ENCODE measurements at regions not wholly inside any gene's neighbourhood (a gene's known extent, or its start where the extent isn't known, plus 50 kb on each side); places are given as distances from the start of the nearest gene placed in this dataset.

DNA sequence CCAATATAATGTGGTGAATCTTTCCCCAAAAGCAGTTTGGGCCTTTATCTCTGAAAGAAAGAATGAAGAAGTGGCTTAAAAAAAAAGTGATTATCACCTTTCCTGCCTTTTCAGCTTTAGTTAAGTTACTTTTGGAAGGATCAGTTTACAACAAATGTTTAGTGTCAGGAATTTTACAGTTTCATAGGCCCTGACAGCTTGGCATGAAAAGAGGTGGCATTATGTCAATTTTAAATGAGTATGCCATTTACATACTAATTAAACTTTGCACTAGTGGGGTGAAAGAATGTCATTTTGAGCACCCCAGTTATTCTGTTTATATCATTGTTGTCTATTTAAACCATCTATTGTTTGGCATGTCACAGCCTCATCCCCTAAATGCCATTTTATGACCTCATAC lies 763.5 kb upstream of the FANCL start:
- no peak for DNase-seq (ENCODE audit: low read depth)

- no peak for DNase-seq (ENCODE audit: low read depth)
Observed at GRCh38 chr2:59000796-59001195, 759.7 kb upstream of the FANCL start.

DNA sequence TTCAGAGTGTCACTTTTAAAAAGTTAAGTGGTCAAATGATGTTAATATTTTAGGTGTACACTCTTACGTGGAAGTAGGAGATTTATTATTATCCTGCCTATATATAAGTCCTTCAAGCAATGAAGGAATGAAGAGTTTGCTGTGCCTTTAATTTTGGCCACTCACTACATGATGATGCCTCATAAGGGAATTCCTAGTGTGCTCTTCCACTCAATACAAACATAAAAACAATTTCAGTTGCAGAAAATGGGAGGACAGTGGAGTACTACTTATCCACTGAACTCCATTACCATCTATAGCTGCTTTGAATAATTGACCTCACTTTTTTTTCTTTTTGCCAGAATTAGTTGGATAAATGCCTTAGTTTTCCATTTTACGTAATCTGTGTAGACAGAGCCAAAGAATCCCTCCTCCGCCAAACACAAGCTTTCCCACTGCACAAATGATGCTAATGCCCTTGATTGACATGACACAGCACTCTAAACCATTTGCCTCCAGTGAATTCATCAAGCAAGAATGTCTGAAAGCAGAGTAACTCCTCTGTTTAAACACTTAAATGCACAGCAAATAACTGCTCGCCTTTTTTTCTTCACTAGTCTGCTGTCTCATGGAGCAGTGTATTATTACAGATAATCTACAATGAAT lies 751.1 kb upstream of the FANCL start:
- no peak for DNase-seq (ENCODE audit: low read depth)

GRCh38 chr2:58991357-58991756 lies 750.2 kb upstream of the FANCL start:
- DNase-seq (ENCODE audit: low read depth) = no peak

DNA sequence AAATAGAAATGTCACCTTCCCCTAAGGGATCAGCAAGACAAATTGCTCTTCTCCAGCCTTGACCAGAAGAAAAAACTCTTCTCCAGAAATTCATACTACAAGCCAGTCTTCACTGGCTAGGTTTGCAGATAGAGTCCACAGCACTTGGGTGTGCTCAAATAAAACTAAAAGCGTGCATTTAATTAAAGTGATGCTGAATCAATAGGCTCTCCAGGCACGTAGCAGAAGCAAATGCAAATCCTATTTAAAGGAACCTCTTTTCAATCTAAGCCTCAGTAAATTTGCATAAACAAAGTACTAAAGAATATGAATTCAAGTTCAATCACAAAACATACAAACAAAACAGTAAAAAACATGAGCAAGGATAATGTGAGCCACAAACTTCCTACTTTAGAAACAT lies 744.4 kb upstream of the FANCL start:
- no peak for DNase-seq (ENCODE audit: low read depth)

- DNase-seq (ENCODE audit: low read depth) = no peak
Observed at GRCh38 chr2:58984731-58985130, 743.6 kb upstream of the FANCL start.

DNA sequence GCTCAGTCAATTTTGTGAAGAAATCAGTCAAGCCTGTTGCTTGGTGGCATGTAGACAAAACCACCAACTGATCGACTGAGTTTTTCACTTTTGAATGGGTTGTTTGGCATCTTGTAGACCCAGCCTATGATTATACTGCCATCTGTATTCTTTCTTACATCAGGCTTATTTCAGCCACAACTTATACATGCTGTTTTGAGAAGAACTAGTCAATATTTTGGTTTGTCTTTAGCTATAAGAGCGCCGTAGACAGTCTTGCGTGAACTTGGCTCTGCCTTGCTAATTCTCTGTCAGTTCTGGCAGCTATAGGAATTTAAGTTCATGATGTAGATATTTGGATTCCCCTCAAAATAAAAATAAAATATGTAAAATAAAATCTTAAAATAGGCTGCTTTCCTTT lies 742.0 kb upstream of the FANCL start:
- DNase-seq (ENCODE audit: low read depth) = no peak

DNA sequence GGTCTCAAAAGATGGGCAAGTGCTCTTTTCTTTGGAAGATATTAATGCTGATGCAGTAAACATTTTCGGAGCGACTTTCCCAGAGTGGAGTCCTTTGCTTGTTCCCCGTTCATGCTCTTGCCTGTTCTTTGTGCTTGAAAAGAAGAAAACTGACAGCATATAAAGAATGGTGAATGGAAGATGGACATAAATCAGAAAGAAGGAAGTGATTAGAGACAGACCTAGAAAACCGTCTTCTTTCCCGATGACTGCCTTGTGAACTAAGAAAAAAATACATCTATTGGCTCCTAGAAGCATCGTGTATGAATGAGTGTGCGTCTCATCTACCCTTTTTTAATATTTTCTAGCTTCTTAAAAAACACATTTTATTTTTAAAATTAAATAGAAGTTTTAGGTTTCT lies 740.1 kb upstream of the FANCL start:
- DNase-seq (ENCODE audit: low read depth) = no peak

- no peak for DNase-seq (ENCODE audit: low read depth)
Observed at GRCh38 chr2:58976375-58977071, 735.4 kb upstream of the FANCL start.

DNA sequence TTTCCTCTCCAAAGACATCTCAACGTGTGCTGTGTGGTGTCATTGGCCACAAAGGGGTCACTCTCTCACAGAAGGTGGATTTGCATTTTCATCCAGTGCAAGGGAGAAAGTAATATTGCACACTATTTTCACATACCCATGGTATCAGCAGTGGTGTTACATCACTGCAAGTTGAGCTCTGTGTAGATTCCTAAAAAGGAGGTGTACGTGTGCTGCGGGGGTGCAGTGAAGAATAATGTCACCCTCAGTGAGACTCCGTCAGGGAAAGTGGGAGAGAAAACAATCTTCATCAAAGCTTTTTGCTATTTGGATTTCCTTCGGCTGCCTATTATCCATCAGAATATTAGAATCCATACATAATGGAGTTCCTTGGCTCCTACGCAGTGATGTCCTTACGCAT lies 733.8 kb upstream of the FANCL start:
- no peak for DNase-seq (ENCODE audit: low read depth)

DNA sequence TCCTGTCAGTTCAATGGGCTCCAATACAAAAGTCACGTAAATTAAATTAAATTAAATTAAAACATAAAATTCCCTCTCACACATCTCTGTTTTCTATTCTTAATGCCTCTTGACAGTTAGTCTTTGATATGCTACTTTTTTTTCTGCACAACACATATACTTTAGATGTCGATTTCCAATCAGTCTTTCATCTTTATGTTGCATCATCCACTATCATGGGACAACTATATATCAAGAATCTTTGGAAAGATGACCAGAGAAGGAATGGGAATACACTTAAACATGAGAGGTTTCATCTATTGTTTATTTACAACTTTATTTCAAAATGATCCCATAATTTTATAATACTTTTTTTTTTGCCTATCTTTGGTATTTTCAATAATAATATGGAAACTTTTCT lies 733.3 kb upstream of the FANCL start:
- DNase-seq (ENCODE audit: low read depth) = no peak

DNA sequence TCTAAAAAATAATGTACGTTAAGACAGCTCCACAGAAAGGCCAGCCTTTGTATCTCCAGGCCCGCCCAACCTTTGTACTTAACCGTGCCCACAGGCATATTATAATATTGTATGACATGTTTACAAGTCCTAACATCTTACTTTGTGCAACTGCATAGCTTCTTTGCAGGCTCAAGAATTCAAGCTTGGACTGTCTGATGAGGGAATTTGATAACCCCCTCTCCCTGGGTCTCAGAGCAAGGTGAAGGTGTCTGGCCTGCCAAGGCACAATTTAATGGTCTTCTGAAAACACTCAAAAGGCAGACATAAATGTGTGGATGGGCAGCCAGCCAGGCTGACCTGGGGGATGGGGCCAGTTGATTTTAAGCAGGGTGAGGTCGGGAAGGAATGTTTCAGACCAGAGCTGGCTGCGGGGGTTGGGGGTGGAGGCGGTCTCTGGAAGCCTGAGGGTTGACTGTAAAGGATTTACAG lies 732.7 kb upstream of the FANCL start:
- DNase-seq (ENCODE audit: low read depth) = no peak

- DNase-seq (ENCODE audit: low read depth) = no peak
Observed at GRCh38 chr2:58972737-58973136, 731.6 kb upstream of the FANCL start.

DNA sequence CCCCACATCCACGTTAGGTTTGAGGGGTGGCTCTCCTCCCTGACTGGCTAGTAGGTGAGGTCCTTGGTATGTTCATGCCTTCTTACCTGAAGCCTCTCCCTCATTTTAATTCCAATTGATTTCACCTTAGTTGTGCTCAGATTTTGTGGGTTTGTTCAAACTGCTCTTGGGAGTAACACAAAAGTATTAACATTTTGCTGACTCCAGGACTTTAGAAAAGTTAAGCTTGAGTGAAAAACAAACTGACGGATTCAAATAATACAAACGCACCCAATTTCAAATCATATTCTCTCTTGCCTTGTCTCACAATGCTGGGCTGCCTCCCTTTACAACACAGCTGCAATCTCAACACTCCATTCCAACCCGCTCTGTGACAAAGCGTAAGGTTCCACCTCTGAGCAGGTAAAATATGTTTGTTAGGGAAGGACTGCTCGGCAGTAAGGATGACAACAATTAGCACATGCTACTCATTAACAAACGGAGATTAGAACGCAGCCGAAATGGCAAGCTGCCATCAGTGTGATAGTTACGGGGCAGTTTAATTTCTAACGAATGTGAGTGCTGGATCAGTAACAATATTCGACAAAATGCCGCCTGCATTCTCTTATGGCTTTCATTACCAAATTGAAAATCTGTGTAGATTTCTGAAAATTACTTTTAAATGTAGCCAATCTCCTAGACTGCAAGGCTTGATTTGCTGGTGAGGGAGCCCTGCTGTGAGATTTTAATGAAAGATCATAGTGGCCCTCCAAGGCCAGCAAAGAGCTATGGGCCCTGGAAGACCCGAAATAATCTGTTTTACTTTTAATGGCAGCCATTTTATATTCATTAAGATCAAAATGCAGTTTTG lies 730.6 kb upstream of the FANCL start:
- no peak for DNase-seq (ENCODE audit: low read depth)

- DNase-seq (ENCODE audit: low read depth) = no peak
Observed at GRCh38 chr2:58970365-58970764, 729.2 kb upstream of the FANCL start.

DNA sequence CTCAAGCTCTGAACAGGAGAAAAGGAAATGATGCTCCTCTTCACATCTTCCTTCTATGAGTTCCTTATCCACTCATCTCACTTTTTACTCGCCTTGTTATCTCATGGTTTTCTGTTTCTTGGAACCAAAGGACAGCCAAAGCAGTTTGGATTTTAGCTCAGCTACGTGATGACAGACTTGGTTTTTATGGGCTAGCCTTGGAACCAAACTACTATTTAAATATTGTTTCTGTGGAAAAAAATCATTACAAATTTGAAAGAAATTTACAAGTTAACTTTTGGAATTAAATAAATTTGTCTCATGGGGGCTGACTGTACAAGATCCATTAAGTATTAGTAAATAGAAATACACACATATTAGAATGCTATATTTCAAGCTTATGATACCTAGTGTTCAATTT lies 727.8 kb upstream of the FANCL start:
- no peak for DNase-seq (ENCODE audit: low read depth)

DNA sequence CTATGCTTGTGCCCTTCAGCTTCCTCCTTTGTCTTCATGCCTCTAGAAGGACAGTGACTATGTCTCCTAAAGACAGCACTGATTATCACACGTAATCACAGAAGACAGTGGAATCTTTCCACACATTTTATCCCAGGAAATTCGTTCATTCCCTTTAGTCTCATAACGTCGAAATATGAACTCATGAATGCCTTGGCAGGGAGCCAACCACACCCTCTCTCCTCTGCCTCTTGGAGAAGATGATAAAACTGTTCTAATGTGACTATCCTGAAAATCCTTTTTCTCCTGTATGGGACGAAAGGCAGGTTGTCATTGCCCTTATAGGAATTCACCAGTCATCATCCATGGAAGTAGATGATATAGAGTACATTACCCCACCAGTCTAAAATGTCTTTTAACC lies 726.6 kb upstream of the FANCL start:
- DNase-seq (ENCODE audit: low read depth) = no peak

DNA sequence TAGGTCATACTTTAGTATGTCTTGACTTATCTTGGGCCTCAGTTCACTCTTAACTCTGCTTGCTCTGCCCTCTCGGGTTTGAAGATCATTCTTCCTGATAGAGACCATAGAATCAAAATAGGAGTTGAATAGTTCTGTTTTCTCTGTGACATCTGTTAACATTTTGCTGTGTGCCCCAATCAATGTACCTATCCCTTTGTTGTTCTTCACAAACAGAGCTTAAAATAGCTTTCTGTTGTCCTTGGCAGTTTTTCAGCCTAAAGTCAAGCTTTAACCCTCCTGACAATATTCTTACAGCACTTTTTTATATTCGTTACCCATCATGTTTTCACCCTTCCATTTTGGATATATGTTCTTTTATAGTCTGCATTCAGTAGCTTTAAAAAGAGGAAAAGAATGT lies 724.5 kb upstream of the FANCL start:
- DNase-seq (ENCODE audit: low read depth) = no peak

DNA sequence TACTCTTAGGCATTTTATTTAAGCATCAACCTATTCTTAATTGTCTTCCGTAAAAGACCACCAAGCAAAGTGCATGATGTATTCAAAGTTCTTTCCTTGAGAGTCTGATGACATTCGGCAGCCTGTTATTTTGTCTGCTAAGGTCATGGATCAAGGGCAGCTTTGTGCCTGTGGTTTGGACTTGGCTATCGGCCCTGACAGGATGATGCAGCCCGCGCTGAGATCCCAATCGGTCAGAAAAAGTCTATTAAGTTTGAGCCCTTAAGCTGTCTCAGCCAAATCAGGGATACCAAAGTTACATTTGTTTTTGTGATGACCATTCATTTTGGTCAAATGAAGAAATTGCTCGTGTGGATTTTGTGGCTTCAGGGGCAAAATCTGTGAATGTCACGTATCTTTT lies 718.9 kb upstream of the FANCL start:
- no peak for DNase-seq (ENCODE audit: low read depth)

DNA sequence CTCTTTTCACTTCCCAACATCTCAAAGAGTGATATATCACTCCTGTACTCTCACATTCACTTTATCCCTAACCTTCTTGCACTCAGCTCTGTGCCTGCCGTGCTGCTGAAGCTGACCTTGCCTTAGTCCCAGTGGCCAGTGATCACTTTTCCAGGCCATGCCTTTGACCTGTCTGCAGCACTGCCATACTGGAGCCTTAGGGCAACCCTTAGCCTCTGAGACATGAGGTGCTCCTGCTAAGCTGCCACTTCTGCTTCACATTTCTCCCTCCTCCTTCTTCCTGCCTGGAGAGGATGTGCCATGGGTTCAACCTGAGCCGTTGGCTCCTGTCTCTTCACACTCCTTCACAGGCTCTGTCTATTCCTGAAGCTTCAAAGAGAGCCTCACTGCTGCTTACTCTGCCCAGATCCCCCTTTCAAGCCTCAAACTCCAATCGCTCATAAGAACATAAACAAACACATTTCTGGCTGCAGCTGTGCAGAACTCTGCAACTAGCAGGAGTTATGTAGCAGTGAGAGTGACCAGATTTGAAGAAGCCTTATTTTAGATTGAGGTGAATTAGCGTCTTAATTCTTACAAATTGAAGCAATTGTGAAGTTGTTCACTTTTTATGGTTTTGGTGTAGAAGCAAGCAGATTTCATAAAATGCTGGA lies 716.2 kb upstream of the FANCL start:
- no peak for DNase-seq (ENCODE audit: low read depth)

DNA sequence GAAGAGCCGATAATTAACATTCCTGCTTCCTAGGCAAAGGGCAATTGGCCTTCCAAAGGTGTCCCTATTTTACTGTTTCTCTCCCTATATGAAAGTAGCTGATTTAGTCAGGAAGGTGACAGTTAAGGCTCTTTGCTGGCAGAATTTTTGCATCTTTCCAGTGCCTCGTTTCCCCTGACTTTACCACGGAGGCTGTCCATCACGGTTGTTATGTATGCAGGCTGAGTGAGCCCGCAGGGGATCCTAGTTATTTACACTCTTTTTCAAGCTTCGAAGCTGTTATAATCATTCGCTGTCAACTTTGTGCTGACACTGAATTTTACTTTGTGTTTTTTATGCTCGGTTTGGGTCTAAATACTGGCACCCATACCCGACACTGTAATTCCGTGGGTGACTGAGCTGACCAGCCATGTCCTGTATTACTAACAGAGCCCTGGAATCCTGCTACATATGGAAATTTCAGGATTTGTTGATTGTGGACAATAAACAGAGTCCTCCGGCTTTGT lies 713.8 kb upstream of the FANCL start:
- no peak for DNase-seq (ENCODE audit: low read depth)

DNA sequence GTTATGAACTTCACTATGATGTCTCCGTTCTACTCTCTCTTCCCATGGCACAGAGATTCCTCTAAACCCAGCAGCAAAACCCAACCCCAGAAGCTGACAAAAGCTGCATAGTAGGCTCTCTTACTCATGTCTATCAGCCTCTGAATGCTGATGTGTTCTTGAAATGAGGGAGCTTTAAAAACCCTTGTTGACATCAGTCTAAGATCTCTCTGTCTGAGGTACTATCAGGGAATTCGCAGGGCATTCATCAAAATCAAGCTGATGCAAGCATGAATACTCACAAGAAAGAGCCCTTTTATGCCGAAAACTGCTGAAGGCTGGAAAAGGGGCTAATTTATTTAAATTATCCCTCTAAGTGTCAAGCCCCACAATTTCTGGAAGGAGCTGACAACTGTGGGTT lies 710.6 kb upstream of the FANCL start:
- DNase-seq (ENCODE audit: low read depth) = no peak

All from stimulated activated CD8-positive, alpha-beta memory T cell treated with anti-CD3 and anti-CD28 coated beads, Interleukin-12 subunit alpha, Interleukin-12 subunit beta, amount 100 ng/mL, for 4 hours (primary cell).